ENCODE measurements at regions not wholly inside any gene's neighbourhood (a gene's known extent, or its start where the extent isn't known, plus 50 kb on each side); places are given as distances from the start of the nearest gene placed in this dataset.

DNA sequence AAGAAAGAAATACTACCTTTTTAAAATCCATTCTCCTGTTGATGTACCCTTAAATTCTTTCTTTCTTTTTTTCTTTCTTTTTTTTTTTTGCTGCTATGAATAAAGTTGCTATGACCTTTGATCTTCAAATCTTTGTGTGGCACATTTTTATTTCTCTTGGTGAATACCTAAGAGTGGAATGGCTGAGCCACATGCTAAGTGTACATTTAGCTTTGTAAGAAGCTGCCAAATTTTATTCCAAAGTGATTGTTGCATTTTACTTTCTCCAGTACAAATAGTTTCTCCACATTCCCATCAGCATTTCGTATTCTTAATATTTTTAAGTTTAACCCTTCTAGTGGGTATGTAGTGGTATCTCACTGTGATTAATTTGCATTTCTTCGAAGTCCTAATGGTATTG, 88.8 kb upstream of the RAB27B start:
- TF ChIP-seq POLR2AphosphoS5 (IDR thresholded peaks at IDR 0.05) (no peak), POLR2A (IDR thresholded peaks at IDR 0.05) (no peak)
- TF ChIP-seq, protein P1, sequence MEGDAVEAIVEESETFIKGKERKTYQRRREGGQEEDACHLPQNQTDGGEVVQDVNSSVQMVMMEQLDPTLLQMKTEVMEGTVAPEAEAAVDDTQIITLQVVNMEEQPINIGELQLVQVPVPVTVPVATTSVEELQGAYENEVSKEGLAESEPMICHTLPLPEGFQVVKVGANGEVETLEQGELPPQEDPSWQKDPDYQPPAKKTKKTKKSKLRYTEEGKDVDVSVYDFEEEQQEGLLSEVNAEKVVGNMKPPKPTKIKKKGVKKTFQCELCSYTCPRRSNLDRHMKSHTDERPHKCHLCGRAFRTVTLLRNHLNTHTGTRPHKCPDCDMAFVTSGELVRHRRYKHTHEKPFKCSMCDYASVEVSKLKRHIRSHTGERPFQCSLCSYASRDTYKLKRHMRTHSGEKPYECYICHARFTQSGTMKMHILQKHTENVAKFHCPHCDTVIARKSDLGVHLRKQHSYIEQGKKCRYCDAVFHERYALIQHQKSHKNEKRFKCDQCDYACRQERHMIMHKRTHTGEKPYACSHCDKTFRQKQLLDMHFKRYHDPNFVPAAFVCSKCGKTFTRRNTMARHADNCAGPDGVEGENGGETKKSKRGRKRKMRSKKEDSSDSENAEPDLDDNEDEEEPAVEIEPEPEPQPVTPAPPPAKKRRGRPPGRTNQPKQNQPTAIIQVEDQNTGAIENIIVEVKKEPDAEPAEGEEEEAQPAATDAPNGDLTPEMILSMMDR (IDR thresholded peaks at IDR 0.05 in 8 of 11, conservative IDR thresholded peaks at IDR 0.05 in 3 of 11): no peak
- no peak overlapping the region for H3K27ac ChIP-seq
- no peak overlapping the region for H3K4me3 ChIP-seq
- no peaks in the 10 kb centered on the region for H3K36me3 ChIP-seq
- intact Hi-C loops (cut with DNase I; ENCODE audit: low total_unique reads): no loop called here
- no peaks in the 10 kb centered on the region for H3K9me3 ChIP-seq
- WGBS, 5 donors: 61 to 88% (median 82%) methylated on average over 2 of the region's 2 CpGs
- DNase-seq: no peak
- H3K27me3 ChIP-seq (replicated peaks in 1 of 7): no peaks in the 10 kb centered on the region
- peaks cover 0 to 5% (median 0%) of the 10 kb centered on the region in 6 donors for H3K4me1 ChIP-seq

DNA sequence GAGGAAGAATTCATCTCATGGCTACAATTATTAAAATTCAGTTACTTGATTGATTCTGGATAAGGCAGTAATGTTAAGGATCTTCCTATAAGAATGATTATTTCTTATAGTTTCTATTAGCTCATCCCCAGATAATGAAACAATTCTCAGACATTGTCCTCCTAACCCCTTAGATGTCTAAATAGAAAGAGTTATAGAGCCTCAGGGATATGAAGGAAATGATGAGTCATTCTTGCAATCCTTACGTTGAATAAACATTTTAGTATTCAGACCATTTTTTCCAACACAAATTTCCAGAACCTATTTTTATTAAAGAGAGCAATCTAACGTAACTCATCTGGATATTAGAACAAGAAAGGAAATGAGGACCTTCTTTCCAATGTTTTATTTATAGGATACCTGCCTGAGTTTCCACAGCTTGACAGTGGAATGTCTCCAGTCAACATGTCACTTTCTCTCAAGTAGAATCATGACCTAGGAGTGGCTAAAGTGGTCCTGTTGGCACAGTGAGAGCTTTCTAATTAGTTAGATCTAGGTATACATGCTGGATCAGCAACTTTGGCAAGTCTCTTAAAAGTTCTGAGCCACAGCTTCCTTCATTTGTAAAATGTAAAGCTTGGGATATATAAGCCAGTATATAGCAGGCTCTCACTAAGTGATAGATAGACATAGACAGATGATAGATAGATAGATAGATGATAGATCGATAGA, 88.0 kb upstream of the RAB27B start:
- H3K27me3 ChIP-seq (replicated peaks in 1 of 7): no peaks in the 10 kb centered on the region
- H3K4me3 ChIP-seq: no peak overlapping the region
- WGBS, 5 donors: 60 to 75% (median 69%) methylated on average over 3 of the region's 3 CpGs
- intact Hi-C loops (cut with DNase I; ENCODE audit: low total_unique reads): no loop called here
- no peak overlapping the region for H3K27ac ChIP-seq
- no peak for DNase-seq
- peaks cover 0 to 5% (median 0%) of the 10 kb centered on the region in 6 donors for H3K4me1 ChIP-seq
- no peaks in the 10 kb centered on the region for H3K9me3 ChIP-seq
- TF ChIP-seq POLR2A (IDR thresholded peaks at IDR 0.05) (no peak), POLR2AphosphoS5 (IDR thresholded peaks at IDR 0.05) (no peak)
- TF ChIP-seq, protein P1 (IDR thresholded peaks at IDR 0.05 in 8 of 11, conservative IDR thresholded peaks at IDR 0.05 in 3 of 11): no peak
- H3K36me3 ChIP-seq: no peaks in the 10 kb centered on the region

DNA sequence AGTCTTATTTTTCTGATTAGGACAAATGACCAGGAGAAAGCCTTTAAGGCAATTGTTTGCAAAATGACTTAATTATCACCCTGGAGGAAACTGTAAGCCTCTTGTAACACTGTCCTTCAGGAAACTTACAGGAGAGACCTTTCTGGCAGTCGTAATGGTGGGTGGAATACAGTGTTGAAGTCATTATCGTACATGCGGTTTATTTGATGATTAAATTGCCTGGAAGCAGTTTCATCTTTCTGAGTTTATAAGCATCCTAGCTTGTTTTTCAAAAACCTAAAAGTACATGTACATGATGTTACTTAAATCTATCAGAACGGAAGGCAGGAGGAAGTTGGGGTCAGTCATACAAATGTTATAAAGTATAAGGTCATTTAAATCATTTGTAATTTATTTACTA, 86.2 kb upstream of the RAB27B start:
- WGBS, 5 donors: 69 to 87% (median 77%) methylated on average over 4 of the region's 4 CpGs
- intact Hi-C loops (cut with DNase I; ENCODE audit: low total_unique reads): no loop called here
- Histone ChIP-seq H3K9me3 (no peaks in the 10 kb centered on the region), H3K4me1 (peaks cover 0 to 5% (median 0%) of the 10 kb centered on the region in 6 donors), H3K27ac (peak overlapping the region in 3 of 8 donors; percentile 22 to 45 (median 30)), H3K4me3 (no peak overlapping the region), H3K36me3 (no peaks in the 10 kb centered on the region), H3K27me3 (replicated peaks in 1 of 7) (no peaks in the 10 kb centered on the region)
- DNase-seq: no peak
- TF ChIP-seq POLR2AphosphoS5 (IDR thresholded peaks at IDR 0.05): no peak
- no peak for TF ChIP-seq POLR2A (IDR thresholded peaks at IDR 0.05)
- TF ChIP-seq, protein P1 (IDR thresholded peaks at IDR 0.05 in 8 of 11, conservative IDR thresholded peaks at IDR 0.05 in 3 of 11): no peak

DNA sequence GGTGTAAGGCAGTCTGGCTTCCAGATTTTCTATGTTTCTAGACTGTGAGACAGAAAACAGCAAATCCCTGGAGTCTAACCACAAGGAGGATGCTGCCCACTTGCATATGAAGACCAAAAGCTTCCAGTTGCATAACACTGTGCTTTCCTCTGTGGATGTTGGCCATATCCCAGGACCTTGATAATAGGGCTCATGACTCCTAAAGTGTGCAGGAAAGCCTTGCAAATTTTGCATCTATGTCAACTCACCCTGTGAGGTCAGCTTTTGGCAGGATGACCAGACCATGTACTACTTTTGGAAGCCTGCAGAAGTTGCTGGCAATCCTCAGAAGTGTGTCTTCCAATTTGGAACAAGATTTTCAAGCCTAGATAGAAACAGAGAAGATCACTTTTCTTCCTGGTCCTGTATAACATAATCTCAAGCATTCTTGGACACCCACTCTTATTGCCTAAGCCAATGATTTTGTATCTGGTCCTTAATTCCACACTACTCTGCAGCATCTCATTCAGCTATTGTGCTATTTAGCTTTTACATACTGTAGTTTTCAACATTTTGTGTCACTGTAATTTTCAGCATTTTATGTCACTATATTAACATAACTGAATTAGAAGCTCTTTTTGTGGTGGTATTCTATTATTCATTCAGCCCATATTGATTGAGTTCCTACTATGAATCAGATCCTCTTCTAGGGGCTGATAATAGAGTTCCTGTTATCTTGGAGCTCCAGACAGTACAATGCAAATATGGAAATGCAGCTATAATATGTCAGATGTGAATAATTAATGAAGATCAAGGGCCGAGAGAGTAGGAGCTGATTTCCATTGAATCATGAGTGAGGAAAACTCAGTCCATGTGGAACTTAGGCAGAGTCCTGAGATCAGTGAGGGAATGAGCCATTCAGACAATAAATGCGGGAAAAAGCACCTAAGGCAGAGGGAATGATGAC, 85.3 kb upstream of the RAB27B start:
- H3K4me3 ChIP-seq: no peak overlapping the region
- no peaks in the 10 kb centered on the region for H3K27me3 ChIP-seq (replicated peaks in 1 of 7)
- H3K36me3 ChIP-seq: no peaks in the 10 kb centered on the region
- no peaks in the 10 kb centered on the region for H3K9me3 ChIP-seq
- peaks cover 0 to 5% (median 0%) of the 10 kb centered on the region in 6 donors for H3K4me1 ChIP-seq
- DNase-seq: no peak
- TF ChIP-seq POLR2A (IDR thresholded peaks at IDR 0.05): no peak
- TF ChIP-seq, protein P1 (IDR thresholded peaks at IDR 0.05 in 8 of 11, conservative IDR thresholded peaks at IDR 0.05 in 3 of 11): no peak
- TF ChIP-seq POLR2AphosphoS5 (IDR thresholded peaks at IDR 0.05): no peak
- intact Hi-C loops (cut with DNase I; ENCODE audit: low total_unique reads): no loop called here
- 70 to 89% (median 81%) methylated on average over 2 of the region's 2 CpGs for WGBS, 5 donors
- H3K27ac ChIP-seq: peak overlapping the region in 2 of 8 donors; percentile 30 to 45
